IMR-90 (cell line): ENCODE measurements at regions not wholly inside any gene's neighbourhood (a gene's known extent, or its start where the extent isn't known, plus 50 kb on each side); places are given as distances from the start of the nearest gene placed in this dataset.

Experiments used
- TF ChIP-seq, protein P1 (sequence below): conservative IDR thresholded peaks from 2 replicates; pipeline ENCODE4 v1.5.1; 2012; ENCODE audit warnings: mild to moderate bottlenecking, low read depth, low read length, improper control_type of control experiment
- TF ChIP-seq, protein P2 (sequence below): fragments of 150-350 bp; IDR thresholded peaks from 2 replicates; pipeline ENCODE4 v1.6.1; 2016; ENCODE audit warnings: low read depth, mild to moderate bottlenecking, low read length, moderate library complexity, borderline replicate concordance

DNA sequence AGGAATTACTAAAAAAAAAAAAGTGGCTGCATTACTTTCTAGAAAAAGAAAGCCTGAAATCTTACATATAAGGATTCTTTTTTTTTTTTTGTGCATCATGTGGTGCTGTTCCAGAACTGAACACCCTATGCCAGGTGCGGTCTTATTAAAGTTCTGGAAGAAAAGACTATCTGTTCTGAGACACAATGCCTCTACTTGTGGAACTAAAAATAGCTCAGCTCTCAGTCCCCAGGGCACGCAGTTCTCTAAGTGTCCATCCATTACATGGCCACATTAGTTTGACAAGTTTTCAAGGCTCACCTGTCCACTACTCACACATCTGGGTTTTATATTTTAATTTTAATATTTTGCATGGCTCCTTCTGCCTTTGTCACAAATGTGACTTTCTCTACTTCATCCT lies 126.6 kb upstream of the ADAMTS9 start:
- TF ChIP-seq, protein P1, sequence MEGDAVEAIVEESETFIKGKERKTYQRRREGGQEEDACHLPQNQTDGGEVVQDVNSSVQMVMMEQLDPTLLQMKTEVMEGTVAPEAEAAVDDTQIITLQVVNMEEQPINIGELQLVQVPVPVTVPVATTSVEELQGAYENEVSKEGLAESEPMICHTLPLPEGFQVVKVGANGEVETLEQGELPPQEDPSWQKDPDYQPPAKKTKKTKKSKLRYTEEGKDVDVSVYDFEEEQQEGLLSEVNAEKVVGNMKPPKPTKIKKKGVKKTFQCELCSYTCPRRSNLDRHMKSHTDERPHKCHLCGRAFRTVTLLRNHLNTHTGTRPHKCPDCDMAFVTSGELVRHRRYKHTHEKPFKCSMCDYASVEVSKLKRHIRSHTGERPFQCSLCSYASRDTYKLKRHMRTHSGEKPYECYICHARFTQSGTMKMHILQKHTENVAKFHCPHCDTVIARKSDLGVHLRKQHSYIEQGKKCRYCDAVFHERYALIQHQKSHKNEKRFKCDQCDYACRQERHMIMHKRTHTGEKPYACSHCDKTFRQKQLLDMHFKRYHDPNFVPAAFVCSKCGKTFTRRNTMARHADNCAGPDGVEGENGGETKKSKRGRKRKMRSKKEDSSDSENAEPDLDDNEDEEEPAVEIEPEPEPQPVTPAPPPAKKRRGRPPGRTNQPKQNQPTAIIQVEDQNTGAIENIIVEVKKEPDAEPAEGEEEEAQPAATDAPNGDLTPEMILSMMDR = no peak
- TF ChIP-seq, protein P2, sequence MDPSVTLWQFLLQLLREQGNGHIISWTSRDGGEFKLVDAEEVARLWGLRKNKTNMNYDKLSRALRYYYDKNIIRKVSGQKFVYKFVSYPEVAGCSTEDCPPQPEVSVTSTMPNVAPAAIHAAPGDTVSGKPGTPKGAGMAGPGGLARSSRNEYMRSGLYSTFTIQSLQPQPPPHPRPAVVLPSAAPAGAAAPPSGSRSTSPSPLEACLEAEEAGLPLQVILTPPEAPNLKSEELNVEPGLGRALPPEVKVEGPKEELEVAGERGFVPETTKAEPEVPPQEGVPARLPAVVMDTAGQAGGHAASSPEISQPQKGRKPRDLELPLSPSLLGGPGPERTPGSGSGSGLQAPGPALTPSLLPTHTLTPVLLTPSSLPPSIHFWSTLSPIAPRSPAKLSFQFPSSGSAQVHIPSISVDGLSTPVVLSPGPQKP = no peak
